Suppressor macrophage treated with lipopolysaccharide for 4 hours (primary cell): ENCODE measurements at regions not wholly inside any gene's neighbourhood (a gene's known extent, or its start where the extent isn't known, plus 50 kb on each side); places are given as distances from the start of the nearest gene placed in this dataset.

ENCODE experiments used
- DNase-seq: peaks from one replicate; pipeline ENCODE4 v3.0.0-alpha.2; 2020

- DNase-seq, result no peak
These were observed 299.3 kb upstream of the SALL1 start for GRCh38 chr16:51450376-51450775.

- DNase-seq, result no peak
These were observed 298.4 kb upstream of the SALL1 start for GRCh38 chr16:51449441-51449840.

GRCh38 chr16:51445250-51445649 is 294.2 kb upstream of the SALL1 start:
- no peak for DNase-seq

GRCh38 chr16:51443934-51444333 is 292.9 kb upstream of the SALL1 start:
- DNase-seq, result no peak

GRCh38 chr16:51442141-51442870 is 291.2 kb upstream of the SALL1 start:
- DNase-seq, result no peak

- no peak for DNase-seq
These were observed 289.2 kb upstream of the SALL1 start for GRCh38 chr16:51440131-51440889.

- DNase-seq, result no peak
These were observed 288.2 kb upstream of the SALL1 start for GRCh38 chr16:51439271-51439670.

GRCh38 chr16:51436742-51437141 is 285.7 kb upstream of the SALL1 start:
- DNase-seq, result no peak

- DNase-seq, result no peak
These were observed 283.6 kb upstream of the SALL1 start for GRCh38 chr16:51434567-51435198.

- no peak for DNase-seq
These were observed 282.5 kb upstream of the SALL1 start for GRCh38 chr16:51433599-51433998.

GRCh38 chr16:51431517-51432241 is 280.6 kb upstream of the SALL1 start:
- DNase-seq, result no peak

- no peak for DNase-seq
These were observed 279.8 kb upstream of the SALL1 start for GRCh38 chr16:51430716-51431369.

- DNase-seq, result no peak
These were observed 278.0 kb upstream of the SALL1 start for GRCh38 chr16:51429041-51429440.

GRCh38 chr16:51427085-51427484 is 276.0 kb upstream of the SALL1 start:
- no peak for DNase-seq

- DNase-seq, result no peak
These were observed 275.2 kb upstream of the SALL1 start for GRCh38 chr16:51426276-51426675.

GRCh38 chr16:51420247-51420646 is 269.2 kb upstream of the SALL1 start:
- DNase-seq, result no peak

GRCh38 chr16:51419768-51420167 is 268.7 kb upstream of the SALL1 start:
- DNase-seq, result no peak

- no peak for DNase-seq
These were observed 267.2 kb upstream of the SALL1 start for GRCh38 chr16:51418258-51418657.

- no peak for DNase-seq
These were observed 265.9 kb upstream of the SALL1 start for GRCh38 chr16:51416926-51417325.

- DNase-seq, result no peak
These were observed 259.1 kb upstream of the SALL1 start for GRCh38 chr16:51410125-51410524.

- no peak for DNase-seq
These were observed 258.1 kb upstream of the SALL1 start for GRCh38 chr16:51409001-51409675.

- no peak for DNase-seq
These were observed 257.3 kb upstream of the SALL1 start for GRCh38 chr16:51408357-51408756.
